Left lobe of liver (tissue), 2 donors: ENCODE measurements at regions not wholly inside any gene's neighbourhood (a gene's known extent, or its start where the extent isn't known, plus 50 kb on each side); places are given as distances from the start of the nearest gene placed in this dataset.
A peak's percentile ranks its signal among the peaks of the same experiment; 100 is the strongest.
"Not testable (repeated sequence)": the region's sequence is repeated elsewhere in the genome, so short reads cannot be mapped to it uniquely, and the experiment has no call there.

Experiments
- ATAC-seq: fragments of 200-7000 bp; cut with Tn5 transposase; one replicate; pipeline ENCODE4 v1.9.1; 2020; ENCODE audit warnings: mild to moderate bottlenecking, moderate library complexity
- DNase-seq: peaks from one replicate; pipeline ENCODE4 v3.0.0-alpha.2; 2020; ENCODE audit warnings: low spot score
- donor health status: DM: no; HTN: no; CAD: no; lungs with moderate emphysema.
- donor health status: DM: no; HTN: yes; CAD: no.

DNA sequence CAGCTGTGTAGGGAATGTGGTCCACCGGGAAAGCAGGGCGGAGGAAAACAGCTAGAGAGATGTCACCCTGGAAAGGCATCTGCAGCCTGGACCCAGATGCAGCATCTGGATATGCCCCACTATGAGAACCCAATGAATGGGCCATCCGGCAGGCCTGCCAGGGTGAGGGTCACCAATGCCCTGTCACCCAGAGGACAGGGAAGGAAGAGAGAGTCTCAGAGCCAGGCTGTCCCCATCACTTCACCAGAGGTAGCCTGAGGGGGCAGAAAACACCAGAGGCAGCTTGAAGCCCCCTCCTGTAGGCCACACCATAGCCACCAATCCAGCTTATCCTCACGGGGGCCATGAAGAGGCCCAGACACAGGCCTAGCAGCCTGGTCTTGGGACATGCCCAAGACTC lies 118.8 kb downstream of the TUBA3C start:
- DNase-seq (no peak), ATAC-seq (no peak)

DNA sequence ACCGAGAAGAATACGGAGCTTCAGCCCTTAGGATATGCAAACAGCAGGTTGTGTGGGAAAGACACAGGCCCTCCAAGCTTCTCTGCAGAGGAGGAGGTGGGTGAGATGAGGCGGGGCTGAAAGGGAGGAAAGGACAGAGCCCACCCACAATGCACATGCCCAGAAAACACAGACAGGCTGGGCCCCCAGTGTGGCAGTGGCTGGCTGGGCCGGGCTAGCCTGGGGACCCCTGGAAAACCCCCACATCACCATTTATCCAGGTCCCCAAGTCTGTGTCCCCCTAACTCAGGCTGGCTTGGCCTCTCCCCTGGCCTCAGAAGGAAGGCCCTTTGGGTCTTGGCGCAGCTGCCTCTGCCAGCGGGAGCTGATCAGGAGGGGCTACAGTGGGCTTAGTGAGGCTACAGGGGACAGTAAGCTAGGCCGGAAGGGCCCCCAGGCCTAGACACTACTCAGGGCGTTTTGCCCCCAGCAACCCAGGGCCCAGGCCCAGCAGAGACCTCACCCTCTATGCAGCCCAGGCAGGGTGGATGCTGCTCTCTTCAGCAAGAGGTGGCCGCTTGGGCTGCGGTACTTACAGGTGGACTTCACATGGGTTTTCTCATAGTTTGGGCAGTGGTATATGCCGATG lies 119.5 kb downstream of the TUBA3C start:
- ATAC-seq: no peak
- no peak for DNase-seq

DNA sequence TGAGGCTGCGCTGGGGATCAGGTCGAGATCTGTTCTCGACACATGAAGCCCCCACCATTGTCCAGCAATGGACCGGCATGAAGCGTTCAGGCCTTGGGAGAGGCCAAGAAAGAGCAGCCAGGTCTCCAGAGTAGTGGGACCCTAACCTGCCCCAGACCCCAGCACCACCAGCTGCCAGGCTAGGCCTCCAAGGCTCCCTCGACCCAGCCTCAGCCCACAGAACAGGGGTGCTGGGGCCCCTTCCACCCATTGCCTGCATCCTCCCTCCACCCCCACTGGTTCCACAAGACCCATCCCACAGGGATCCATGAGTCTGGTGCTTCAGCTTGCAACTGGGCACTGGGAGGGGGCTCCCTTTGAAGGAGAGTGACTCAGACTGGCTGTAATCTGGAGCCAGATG lies 120.3 kb downstream of the TUBA3C start:
- ATAC-seq (no peak), DNase-seq (no peak)

DNA sequence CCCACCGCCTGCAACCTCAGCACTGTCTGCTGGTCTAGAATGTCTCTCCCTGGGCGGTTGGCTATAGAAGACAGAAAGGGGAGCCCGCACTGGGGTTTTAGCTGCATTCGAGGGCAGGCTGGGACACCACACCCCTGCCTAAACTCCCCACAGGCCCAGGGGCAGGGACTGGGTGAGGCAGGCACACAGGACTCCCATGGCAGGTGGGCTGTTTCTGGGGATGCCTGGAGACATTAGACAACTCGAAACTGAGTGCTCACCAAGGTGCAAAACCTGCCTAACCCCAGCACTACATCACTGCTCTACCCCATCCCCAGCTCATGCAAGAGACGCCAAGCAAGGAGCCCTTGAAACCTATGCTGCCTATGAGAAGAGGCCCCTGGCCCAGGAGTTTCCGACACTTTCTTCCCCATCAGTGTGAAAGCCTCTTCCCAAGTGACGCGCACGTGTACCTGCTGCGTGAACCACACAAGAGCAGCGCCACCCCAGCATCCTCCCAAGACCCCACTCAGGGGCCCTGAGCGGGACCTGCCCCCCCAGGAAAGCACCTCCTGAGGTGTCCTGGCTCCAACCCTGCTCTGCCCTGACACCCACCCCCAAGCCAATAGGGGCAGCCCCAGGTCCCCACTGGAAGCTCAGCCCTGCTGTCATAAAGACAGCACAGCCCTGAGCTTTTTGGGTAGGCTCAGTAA lies 121.2 kb downstream of the TUBA3C start:
- no peak for ATAC-seq
- no peak for DNase-seq

DNA sequence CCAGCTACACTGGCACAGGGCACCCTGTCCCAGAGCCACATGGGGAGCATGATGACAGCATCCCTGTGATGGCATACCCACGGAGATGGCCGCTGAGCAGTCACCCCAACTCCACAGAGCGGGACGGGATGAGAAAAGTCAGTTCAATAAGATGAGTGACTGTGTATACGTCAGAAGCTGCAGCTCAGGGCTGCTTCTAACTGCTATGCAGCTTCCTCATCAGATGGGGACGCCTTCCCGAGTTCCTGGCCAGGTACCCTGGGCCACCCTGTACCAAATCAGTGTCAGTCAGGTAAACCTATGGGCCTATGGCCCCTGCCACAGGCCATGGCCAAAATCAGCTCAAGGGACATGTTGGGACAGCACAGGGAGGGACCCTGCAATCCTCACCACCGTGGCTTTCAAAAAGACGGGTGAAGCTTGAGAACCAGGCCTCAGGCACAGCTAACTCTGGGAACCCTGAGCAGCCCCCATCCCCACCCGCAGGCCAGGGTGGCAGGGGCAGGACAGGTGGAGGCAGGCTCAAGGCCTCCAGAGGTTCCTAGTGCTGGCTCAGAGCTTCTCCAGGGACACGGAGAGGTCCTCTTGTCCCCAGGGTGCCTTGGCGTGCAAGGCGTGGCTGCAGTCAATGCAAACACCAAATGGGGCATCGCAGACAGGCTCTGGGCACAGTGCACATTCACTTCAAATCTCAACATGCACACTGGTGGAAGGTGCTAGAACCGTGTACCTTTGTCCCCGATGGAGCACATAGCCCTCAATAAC lies 122.4 kb downstream of the TUBA3C start:
- ATAC-seq: no peak
- DNase-seq: no peak

DNA sequence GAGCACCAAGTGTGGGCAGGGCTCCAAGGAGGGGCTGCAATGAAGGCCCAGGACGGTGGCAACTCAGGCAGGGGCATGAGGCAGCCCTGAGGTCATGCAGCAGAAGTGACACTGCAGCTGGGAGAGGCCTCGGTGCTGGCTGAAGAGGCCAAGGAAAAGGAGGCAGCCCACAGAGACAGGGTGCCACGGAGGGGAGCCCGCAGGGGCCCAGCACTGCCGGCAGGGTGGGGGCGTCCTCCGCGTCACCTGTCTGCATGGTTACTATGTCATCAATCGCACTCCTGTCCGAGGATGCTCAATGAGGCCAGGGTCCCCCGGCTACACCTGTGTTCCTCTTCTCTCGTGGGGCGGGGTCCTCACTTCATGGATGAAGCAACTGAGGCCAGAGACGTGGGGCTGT lies 123.1 kb downstream of the TUBA3C start:
- ATAC-seq (no peak), DNase-seq (no peak)

DNA sequence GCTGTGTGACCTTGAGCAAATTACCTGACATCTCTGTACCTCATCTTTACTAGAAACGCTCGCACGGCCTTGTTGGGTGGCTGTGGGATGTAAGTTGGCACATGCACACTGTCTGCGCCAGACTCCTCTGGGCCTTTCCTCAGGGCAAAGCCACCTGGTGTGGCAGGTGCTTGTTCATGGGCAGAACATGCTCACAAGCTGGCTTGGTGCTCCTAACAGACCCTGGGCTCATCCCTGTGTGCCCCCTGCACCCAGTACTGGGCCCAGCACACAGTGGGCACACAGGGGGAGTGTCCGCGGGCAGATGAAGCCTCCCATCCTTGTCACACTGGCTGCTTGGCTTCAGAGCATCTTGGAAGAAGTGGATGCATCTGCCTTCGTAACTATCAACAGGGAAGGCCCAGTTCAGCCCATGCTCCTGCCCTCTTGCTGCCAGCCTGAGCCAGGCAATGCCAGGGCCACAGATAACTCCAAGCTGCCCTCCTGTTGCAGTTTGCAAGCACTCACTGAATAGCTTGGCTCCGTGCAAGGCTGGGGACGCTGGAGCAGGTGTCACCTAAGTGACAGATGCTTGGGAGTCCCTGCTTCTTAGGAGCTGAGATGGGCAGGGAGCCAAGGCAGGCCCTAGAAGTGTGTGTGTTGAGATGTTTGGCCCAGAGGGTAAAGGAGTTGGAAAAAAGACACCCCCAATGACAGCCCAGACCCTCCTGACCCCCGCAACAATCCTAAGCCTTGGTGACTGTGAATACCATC lies 123.9 kb downstream of the TUBA3C start:
- ATAC-seq (no peak), DNase-seq (no peak)

DNA sequence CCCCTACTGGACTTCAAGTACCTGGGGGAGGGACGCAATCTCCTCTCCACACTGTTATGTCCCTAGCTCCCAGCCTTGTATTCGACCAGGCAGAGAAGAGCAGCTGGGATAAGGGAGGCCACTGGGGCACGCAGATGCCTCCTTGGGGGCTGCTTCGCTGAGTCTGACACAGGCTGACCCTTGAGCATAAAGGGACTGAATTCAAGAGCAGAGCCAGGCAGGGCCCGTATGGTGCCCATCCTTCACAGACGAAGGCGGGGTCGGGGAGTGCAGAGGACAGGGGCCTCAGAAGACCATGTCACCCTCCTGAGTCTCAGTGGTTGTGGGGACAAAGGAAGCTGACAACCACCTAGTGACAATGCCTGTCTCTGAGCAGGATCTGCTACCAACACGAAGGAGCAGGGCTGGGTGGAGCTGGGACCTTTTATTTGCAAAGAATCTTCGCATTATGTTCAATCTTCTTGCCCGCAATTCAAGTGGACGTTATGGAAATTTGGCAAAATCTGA lies 124.6 kb downstream of the TUBA3C start:
- ATAC-seq: no peak
- no peak for DNase-seq

DNA sequence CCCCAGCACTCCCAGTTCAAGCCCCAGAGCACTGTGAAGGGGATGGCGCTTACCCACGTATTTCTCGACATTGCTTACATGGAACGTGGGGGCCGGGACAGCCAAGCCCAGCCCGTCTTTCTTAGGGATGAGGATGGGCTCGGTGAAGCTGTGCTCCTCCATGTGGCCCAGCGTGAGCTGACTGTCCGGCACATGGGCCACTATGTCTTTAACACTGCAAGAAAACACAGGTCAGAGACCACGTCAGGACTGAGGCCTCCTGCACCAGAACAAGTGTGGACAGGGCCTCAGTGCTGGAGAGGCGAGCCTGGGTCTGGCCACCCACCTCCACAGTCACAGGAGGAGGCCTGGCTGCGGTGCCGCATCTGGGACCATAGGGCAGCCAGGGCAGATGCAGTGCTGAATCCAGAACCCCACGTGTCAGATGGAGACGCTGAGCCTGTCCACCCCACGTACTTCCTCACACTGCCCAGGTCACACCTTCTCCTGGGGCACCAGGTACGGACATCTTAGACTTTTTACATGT lies 125.2 kb downstream of the TUBA3C start:
- no peak for DNase-seq
- ATAC-seq: no peak

DNA sequence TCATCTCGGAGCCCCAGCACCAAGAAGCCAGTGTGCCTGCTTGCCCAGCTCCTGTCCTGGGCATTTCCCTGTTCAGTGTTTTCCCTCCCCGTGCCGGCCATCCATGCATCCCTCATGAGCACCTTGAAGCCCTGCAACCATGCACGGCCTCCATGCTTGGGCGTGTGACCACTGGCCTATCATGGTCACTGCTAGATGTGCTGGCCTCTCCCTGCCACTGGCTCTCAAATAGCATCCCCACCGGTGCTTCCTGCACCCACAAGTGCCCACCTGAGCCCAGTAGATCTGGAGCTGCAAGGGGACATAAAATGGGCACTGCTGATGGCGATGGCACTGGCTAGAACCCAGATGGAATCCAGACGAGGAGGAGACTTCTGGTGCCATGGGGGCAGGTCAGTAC lies 126.0 kb downstream of the TUBA3C start:
- ATAC-seq: no peak
- no peak for DNase-seq

DNA sequence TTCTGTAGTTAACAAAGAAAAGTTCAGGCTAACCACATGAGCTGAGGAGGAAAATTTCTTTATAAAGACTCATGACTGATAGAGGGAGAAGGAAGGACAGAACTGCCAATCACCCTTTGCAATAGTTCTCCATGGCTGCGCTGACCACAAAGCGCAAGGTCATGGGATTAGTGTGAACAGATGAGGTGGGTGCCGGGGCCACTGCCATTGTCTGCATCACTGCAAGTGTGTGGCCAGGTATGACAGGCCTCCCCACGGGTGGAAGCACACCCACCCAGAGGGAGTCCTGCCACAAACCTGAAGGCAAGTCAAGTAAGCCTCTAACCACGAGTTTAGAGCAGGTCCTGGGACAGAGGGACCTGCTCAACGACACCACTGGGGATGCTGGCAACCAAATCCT lies 128.1 kb downstream of the TUBA3C start:
- no peak for ATAC-seq

DNA sequence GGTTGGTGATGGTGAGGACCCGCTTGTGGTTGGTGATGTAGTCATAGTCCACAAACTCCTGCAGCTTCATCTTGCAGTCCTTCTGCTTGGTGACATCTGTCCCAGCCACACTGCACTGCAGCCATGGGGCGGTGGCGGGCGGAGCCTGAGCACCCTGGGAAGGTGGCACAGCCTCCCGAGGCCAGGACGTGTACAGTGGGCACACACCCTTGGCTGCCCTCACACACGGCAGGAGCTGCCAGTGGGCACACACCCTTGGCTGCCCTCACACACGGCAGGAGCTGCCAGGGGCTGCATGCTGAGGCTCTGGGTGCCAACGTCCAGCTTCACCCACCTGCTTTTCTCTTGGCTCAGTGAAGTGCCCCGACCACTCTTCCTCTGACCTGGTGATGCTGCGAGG lies 128.7 kb downstream of the TUBA3C start:
- DNase-seq (no peak), ATAC-seq (no peak)

More for the DNA sequence above, 128.1 kb downstream of the TUBA3C start:
- DNase-seq: no peak

DNA sequence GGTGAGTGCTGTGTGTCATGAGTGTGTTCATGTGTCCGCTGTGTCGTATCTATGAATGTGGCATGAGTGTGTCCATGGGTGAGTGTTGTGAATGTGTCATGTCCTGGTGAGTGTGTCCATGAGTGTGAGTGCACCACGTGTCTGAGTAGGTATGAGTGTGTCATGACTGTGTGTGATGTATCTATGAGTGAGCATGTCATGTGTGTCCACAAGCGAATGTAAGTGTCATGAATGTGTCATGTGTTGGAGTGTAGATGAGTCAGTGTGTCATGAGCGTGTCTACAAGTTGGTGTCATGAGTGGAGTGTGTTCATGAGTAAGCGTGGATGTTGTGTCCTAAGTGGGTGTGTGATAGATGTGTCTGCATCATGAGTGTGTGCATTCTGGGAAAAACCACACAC lies 129.4 kb downstream of the TUBA3C start:
- ATAC-seq (no peak), DNase-seq (no peak)

DNA sequence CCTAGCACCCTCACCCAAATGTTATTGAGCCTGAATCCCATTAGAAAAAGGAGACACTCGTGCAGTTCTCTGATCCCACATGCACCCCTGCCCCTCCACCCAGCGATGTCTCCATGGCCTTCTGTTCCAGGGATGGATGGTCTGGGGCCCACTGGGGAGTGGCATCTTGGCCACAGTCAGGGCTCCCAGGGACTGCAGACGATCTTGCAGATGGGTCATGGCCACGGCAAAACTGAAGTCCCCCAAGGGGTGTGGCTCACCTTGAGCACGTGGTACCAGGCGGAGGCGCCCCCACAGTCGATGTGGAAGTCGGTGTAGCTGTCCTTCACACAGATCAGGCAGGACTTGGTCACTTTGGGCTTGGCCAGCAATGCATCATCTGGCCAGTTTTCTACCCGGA lies 130.7 kb downstream of the TUBA3C start:
- no peak for DNase-seq
- ATAC-seq: no peak

DNA sequence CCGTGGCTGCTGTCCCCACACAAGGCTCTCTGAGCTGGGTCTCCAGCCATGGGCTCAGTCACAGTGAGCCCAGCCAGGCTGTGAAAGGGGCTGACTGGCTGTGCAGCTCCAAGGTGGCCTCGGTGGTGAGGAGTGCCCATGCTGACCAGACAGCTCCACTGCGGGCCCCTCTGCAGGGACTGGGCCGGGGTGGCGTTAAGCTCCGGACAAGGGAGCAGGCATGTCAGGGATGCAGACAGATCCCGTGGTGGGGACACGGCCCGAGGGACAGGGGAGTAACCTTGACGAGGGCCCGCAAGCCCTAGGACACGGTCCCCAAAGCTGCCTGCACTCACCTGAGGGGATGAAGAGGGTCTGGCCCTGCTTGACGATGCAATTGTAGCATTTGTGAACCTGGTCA lies 132.0 kb downstream of the TUBA3C start:
- DNase-seq, ATAC-seq: not testable (repeated sequence)

DNA sequence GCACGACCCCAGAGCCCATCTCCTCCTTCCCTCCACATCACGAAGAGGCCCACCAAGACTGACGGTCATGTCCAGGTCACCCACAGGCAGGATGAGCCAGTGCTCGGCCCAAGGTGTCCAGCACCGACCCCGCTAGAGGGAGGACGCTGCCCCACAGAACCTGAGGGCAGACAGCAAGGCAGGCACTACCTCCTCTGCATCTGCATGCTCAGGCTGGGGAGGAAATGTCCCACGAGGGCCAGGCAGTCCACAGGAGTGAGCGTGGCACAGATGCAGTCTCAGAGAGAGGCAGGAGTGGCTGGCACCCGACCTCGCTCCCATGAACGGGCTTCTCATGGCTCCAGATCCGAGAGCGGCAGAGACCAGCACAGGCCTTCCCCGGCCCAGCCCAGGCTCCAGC lies 133.2 kb downstream of the TUBA3C start:
- no peak for DNase-seq
- no peak for ATAC-seq

DNA sequence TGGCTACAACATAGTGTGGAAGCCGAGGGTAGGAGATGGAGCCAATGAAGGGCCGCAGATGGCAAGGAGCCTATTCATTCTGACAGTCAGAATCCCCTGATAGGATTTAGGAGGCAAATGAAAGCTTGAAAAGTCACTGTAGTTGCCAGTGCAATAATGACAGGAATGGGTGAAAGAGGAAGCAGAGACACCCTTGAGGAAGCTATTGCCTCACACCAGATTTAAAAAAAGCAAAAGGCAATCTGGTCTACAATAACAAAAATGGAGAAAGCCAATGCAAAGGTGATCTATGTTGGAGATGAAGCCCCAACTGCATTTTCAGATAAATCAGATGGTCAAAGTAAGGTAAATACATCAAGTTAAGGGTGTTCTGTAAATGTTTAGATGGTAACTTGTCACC lies 158.5 kb downstream of the TUBA3C start:
- DNase-seq (no peak), ATAC-seq (no peak)

DNA sequence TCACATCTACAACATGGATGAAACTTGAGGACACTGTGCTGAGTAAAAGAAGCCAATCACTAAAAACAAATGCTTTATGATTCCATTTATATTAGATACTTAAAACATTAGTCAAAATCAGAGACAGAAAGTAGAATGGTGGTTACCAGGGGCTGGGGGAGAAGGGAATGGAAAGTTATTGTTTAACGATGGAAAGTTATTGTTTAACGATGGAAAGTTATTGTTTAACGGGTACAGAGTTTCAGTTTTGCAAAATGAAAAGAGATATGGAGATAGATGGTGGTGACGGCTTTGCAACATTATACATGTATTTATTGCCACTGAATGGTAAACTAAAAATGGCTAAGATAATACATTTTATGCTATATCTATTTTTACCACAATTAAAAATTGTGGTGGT lies 160.6 kb downstream of the TUBA3C start:
- DNase-seq (no peak), ATAC-seq (no peak)

DNA sequence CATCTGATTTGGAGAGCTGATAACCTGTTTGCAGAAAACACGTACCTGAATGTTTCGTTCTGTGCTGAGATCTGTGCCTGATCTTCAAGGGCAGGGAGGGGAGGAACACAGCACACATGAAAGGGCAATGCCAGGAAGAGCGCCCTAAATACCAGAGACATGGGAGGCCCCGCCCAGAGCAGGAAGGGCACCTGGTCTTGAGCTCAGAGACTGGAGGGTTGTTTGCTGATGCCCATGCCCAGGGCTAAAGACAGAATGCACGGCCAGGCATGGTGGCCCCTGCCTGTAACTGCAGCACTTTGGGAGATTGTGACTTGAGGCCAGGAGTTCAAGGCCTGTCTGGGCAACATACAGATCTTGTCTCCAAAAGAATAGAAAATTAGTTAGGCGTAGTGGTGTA lies 183.2 kb downstream of the TUBA3C start:
- DNase-seq (no peak), ATAC-seq (no peak)

DNA sequence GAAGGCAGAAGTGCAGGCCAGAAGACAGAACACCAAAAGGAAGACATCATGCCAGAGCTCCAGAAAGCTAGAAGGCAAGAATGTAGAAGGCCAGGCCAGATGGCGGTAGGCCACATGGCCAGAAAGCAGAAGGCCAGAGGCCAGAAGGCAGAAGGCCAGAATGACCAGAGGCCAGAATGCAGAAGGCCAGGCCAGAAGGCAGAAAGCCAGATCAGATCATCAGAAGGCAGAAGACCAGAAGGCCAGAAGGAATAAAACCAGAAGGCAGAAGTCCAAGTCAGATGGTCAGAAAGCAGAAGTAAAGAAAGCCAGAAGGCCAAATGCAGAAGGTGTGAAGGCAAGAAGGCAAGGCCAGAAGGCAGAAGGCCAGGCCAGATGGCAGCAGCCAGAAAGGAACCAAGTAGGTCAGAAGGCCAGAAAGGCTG lies 185.0 kb downstream of the TUBA3C start:
- DNase-seq: peak; percentile 89
- peak; percentile 70 for ATAC-seq

DNA sequence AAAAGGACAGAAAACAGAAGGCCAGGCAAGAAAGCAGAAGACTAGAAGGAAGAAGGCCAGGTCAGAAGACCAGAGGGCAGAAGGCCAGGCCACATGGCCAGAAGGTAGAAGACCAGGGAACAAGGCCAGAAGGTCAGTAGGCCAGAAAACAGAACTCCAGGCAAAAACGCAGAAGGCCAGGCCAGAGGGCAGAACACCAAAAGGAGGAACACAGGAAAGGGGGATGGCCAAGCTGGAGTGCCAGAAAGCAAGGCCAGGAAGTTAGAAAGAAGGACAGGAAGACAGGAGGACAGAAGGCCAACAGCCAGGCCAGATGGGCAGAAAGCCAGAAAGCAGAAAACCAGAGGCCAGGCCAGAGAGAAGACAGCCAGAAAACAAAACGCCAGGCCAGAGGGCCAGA lies 185.4 kb downstream of the TUBA3C start:
- ATAC-seq (peak; percentile 27), DNase-seq (peak; percentile 62)
